Prostate gland (tissue), 2 donors: ENCODE measurements at regions not wholly inside any gene's neighbourhood (a gene's known extent, or its start where the extent isn't known, plus 50 kb on each side); places are given as distances from the start of the nearest gene placed in this dataset.

Source experiments
- POLR2A ChIP-seq: fragments of 450-650 bp; IDR thresholded peaks from one replicate; pipeline ENCODE4 v1.6.1; 2016; ENCODE audit warnings: antibody characterized with exemption, mild to moderate bottlenecking
- POLR2AphosphoS5 ChIP-seq: sonication (generic); formaldehyde crosslinking; IDR thresholded peaks from one replicate; pipeline ENCODE4 v1.6.1; 2017; ENCODE audit warnings: antibody characterized with exemption
- TF ChIP-seq, protein P1 (sequence below), 4 experiments: fragments of 200-600 bp in 2 of 4; fragments of 450-650 bp in 2 of 4; sonication (generic) in 2 of 4; IDR thresholded peaks; 1 replicate in 3 of 4; 2 replicates in 1 of 4; pipeline ENCODE4 v1.5.1; 2016 to 2019; ENCODE audit warnings: antibody characterized with exemption in 4 of 4, mild to moderate bottlenecking in 2 of 4, moderate library complexity in 2 of 4

DNA sequence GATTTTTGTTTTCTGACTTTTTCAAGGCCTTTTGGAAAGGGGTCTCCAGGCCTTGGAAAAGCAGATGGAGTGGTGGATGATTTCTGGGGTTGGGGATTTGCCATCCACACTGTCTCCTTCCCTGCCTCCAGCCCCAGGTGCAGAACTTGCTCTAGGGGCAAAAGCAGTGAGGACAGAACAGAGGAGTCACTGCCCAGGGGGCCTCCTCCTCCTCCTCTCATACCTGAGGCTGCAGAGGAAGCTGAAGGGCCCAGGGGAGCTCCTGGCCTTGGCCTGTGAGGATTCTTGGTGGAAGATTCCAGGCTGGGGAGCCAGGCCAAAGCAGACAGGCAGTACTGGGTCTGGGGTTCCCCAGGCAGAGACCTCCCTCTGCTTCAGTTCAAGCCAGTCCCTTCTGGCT lies 52.3 kb upstream of the URI1 start:
- TF ChIP-seq, protein P1, sequence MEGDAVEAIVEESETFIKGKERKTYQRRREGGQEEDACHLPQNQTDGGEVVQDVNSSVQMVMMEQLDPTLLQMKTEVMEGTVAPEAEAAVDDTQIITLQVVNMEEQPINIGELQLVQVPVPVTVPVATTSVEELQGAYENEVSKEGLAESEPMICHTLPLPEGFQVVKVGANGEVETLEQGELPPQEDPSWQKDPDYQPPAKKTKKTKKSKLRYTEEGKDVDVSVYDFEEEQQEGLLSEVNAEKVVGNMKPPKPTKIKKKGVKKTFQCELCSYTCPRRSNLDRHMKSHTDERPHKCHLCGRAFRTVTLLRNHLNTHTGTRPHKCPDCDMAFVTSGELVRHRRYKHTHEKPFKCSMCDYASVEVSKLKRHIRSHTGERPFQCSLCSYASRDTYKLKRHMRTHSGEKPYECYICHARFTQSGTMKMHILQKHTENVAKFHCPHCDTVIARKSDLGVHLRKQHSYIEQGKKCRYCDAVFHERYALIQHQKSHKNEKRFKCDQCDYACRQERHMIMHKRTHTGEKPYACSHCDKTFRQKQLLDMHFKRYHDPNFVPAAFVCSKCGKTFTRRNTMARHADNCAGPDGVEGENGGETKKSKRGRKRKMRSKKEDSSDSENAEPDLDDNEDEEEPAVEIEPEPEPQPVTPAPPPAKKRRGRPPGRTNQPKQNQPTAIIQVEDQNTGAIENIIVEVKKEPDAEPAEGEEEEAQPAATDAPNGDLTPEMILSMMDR (IDR thresholded peaks at IDR 0.05) = no peak
- TF ChIP-seq POLR2A = no peak
- TF ChIP-seq POLR2AphosphoS5 = no peak
